ENCODE measurements at regions not wholly inside any gene's neighbourhood (a gene's known extent, or its start where the extent isn't known, plus 50 kb on each side); places are given as distances from the start of the nearest gene placed in this dataset.
A peak's percentile ranks its signal among the peaks of the same experiment; 100 is the strongest.

DNA sequence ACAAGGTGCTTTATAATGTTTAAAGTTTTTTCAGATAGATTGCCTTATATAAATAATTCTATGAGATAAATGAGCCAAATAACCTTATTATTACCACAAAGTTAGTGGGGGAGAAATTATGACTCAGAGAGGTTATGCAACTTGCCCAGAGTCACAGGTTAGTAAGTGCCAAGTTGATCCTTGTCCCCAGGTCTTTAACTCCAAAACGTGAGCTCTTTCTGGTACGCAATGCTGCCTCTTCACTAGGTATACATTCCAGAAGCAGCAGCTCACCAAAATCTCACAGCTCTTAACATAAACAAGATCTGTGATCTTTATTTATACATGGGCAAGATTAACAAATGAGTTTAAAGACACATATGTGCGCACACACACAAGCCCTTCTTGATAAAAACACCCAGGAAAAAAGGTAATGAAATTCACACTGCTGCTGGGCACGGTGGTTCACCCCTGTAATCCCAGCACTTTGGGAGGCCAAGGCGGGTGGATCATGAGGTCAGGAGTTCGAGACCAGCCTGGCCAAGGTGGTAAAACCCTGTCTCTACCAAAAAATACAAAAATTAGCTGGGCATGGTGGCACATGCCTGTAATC is 59.8 kb upstream of the NR2F2 start (continued):
- TF ChIP-seq, protein P1, sequence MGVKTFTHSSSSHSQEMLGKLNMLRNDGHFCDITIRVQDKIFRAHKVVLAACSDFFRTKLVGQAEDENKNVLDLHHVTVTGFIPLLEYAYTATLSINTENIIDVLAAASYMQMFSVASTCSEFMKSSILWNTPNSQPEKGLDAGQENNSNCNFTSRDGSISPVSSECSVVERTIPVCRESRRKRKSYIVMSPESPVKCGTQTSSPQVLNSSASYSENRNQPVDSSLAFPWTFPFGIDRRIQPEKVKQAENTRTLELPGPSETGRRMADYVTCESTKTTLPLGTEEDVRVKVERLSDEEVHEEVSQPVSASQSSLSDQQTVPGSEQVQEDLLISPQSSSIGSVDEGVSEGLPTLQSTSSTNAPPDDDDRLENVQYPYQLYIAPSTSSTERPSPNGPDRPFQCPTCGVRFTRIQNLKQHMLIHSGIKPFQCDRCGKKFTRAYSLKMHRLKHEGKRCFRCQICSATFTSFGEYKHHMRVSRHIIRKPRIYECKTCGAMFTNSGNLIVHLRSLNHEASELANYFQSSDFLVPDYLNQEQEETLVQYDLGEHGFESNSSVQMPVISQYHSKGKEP (CRISPR knock-in tag; IDR thresholded peaks at IDR 0.05) = no peak
- 0 out of 2 replicates have a peak, but pooled peaks have one; percentile 25 for TF ChIP-seq ZBTB38 (CRISPR knock-in tag; IDR thresholded peaks at IDR 0.05)
- peak; percentile 57; the same call in 1 of the 2 replicates for TF ChIP-seq HMG20A (CRISPR knock-in tag; IDR thresholded peaks at IDR 0.05; ENCODE audit: borderline replicate concordance)
- TF ChIP-seq NCOA2 (CRISPR knock-in tag; IDR thresholded peaks at IDR 0.05) = peak; percentile 32; the same call in 1 of the 2 replicates
- TF ChIP-seq, protein P2, sequence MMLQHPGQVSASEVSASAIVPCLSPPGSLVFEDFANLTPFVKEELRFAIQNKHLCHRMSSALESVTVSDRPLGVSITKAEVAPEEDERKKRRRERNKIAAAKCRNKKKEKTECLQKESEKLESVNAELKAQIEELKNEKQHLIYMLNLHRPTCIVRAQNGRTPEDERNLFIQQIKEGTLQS (CRISPR knock-in tag; IDR thresholded peaks at IDR 0.05) = peak; percentile 87
- 0 out of 2 replicates have a peak, but pooled peaks have one; percentile 49 for TF ChIP-seq RCOR2 (CRISPR knock-in tag; IDR thresholded peaks at IDR 0.05)
- peak; percentile 96 for TF ChIP-seq FOSL2 (CRISPR knock-in tag; IDR thresholded peaks at IDR 0.05)
- TF ChIP-seq ZNF549 (CRISPR knock-in tag; IDR thresholded peaks at IDR 0.05) = peak; percentile 79; the same call in 1 of the 2 replicates
- no peak for TF ChIP-seq ZNF224 (CRISPR knock-in tag; IDR thresholded peaks at IDR 0.05)
- peak; percentile 71; the same call in 1 of the 2 replicates for TF ChIP-seq HNF4G (IDR thresholded peaks at IDR 0.05; ENCODE audit: borderline replicate concordance, low read depth, low read length)
- no peak for TF ChIP-seq HNF4G (CRISPR knock-in tag; IDR thresholded peaks at IDR 0.05; ENCODE audit: borderline replicate concordance, low read depth)
- TF ChIP-seq, protein P3, sequence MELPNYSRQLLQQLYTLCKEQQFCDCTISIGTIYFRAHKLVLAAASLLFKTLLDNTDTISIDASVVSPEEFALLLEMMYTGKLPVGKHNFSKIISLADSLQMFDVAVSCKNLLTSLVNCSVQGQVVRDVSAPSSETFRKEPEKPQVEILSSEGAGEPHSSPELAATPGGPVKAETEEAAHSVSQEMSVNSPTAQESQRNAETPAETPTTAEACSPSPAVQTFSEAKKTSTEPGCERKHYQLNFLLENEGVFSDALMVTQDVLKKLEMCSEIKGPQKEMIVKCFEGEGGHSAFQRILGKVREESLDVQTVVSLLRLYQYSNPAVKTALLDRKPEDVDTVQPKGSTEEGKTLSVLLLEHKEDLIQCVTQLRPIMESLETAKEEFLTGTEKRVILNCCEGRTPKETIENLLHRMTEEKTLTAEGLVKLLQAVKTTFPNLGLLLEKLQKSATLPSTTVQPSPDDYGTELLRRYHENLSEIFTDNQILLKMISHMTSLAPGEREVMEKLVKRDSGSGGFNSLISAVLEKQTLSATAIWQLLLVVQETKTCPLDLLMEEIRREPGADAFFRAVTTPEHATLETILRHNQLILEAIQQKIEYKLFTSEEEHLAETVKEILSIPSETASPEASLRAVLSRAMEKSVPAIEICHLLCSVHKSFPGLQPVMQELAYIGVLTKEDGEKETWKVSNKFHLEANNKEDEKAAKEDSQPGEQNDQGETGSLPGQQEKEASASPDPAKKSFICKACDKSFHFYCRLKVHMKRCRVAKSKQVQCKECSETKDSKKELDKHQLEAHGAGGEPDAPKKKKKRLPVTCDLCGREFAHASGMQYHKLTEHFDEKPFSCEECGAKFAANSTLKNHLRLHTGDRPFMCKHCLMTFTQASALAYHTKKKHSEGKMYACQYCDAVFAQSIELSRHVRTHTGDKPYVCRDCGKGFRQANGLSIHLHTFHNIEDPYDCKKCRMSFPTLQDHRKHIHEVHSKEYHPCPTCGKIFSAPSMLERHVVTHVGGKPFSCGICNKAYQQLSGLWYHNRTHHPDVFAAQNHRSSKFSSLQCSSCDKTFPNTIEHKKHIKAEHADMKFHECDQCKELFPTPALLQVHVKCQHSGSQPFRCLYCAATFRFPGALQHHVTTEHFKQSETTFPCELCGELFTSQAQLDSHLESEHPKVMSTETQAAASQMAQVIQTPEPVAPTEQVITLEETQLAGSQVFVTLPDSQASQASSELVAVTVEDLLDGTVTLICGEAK (IDR thresholded peaks at IDR 0.05) = no peak; the same call in 1 of the 2 replicates
- TF ChIP-seq, protein P3 (CRISPR knock-in tag; IDR thresholded peaks at IDR 0.05) = peak; percentile 92
- TF ChIP-seq RXRB (CRISPR knock-in tag; IDR thresholded peaks at IDR 0.05; ENCODE audit: borderline replicate concordance) = peak; percentile 62; the same call in 1 of the 2 replicates
